H1 (cell line): ENCODE measurements at regions not wholly inside any gene's neighbourhood (a gene's known extent, or its start where the extent isn't known, plus 50 kb on each side); places are given as distances from the start of the nearest gene placed in this dataset.

Source experiments
- CHD1 ChIP-seq: IDR thresholded peaks from 2 replicates; pipeline ENCODE4 v1.6.1; 2012; ENCODE audit warnings: low read depth, low read length, improper control_type of control experiment
- JUN ChIP-seq: IDR thresholded peaks from 2 replicates; pipeline ENCODE4 v1.6.1; 2011; ENCODE audit warnings: low read depth, mild to moderate bottlenecking, improper control_type of control experiment, low read length
- POU5F1 ChIP-seq: IDR thresholded peaks from 2 replicates; pipeline ENCODE4 v1.6.1; 2011; ENCODE audit warnings: low read depth, mild to moderate bottlenecking, low read length, moderate library complexity
- SIX5 ChIP-seq: IDR thresholded peaks from 2 replicates; pipeline ENCODE4 v1.6.1; 2011; ENCODE audit warnings: mild to moderate bottlenecking, low read depth, low read length
- YY1 ChIP-seq: IDR thresholded peaks from 2 replicates; pipeline ENCODE4 v1.6.1; 2011; ENCODE audit warnings: low read depth, mild to moderate bottlenecking, low read length
- TF ChIP-seq, protein P1 (sequence below), 3 experiments: IDR thresholded peaks; 1 replicate in 2 of 3; 2 replicates in 1 of 3; pipeline versions ENCODE4 v1.5.1 to v1.6.1; 2011; ENCODE audit warnings: low read length in 3 of 3, mild to moderate bottlenecking in 3 of 3, inconsistent platforms in 2 of 3, low read depth in 1 of 3, moderate library complexity in 1 of 3; ENCODE audit not compliant: insufficient read depth in 1 of 3; ENCODE audit errors: control extremely low read depth in 1 of 3

DNA sequence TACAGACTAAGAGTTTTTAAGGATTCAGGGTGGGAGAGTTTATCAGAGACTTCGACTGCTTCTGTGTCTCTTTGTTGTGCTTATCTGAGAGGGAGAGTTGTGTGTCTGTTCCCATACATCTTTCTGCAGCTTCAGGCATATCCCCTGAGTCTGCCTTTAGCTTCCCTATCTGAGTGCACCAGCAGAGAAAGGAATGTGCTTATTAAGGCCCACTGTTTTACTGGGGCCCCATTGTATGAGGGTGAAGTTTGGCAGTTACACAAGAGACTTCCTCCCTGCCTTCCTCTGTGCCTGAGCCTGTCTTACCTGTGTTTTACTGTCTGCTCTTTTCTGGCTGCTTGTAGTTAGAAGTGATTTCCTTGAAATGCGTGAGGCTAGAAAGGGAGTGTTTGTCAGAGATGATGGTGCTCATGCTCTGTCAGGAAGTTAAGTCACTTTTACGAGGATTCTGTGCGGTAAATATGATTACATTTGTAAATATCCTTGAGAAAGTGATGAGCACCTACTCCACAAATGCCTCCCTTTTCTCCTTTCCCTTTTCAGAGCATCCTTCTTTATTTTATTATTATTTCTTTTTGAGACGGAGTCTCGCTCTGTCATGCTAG, 1228.9 kb upstream of the MIR17HG start:
- TF ChIP-seq JUN = no peak
- TF ChIP-seq, protein P1, sequence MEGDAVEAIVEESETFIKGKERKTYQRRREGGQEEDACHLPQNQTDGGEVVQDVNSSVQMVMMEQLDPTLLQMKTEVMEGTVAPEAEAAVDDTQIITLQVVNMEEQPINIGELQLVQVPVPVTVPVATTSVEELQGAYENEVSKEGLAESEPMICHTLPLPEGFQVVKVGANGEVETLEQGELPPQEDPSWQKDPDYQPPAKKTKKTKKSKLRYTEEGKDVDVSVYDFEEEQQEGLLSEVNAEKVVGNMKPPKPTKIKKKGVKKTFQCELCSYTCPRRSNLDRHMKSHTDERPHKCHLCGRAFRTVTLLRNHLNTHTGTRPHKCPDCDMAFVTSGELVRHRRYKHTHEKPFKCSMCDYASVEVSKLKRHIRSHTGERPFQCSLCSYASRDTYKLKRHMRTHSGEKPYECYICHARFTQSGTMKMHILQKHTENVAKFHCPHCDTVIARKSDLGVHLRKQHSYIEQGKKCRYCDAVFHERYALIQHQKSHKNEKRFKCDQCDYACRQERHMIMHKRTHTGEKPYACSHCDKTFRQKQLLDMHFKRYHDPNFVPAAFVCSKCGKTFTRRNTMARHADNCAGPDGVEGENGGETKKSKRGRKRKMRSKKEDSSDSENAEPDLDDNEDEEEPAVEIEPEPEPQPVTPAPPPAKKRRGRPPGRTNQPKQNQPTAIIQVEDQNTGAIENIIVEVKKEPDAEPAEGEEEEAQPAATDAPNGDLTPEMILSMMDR (IDR thresholded peaks at IDR 0.05; ENCODE audit: control extremely low read depth in 1 of 3, insufficient read depth in 1 of 3, low read depth in 1 of 3, low read length in 3 of 3) = no peak
- TF ChIP-seq CHD1 = no peak
- no peak for TF ChIP-seq YY1
- no peak for TF ChIP-seq SIX5
- no peak for TF ChIP-seq POU5F1
